ENCODE measurements at regions not wholly inside any gene's neighbourhood (a gene's known extent, or its start where the extent isn't known, plus 50 kb on each side); places are given as distances from the start of the nearest gene placed in this dataset.

DNA sequence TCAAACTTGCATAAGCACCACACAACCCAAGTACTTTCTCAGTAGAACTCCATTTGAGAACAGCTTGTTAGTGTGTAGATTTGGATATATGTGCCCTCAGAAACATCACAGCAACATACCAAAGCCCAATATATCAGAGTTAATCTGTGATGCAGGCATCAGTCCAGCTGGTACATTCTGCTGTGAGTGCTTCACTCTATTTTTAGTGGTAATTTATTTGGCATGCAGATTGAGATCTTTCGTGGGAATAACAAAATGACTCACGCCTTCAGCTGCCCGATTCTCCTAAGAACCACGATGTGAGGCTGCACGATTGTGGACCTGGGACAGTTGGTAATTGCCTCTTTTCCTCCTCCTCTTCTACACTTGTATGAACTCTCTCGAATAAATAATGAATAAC lies 730.7 kb downstream of the SQOR start:
- WGBS, 3 donors = 5 to 9% (median 8%) methylated on average over 6 of the region's 6 CpGs
- intact Hi-C loops (cut with DNase I) = no loop called here
- no peaks in the 10 kb centered on the region for H3K36me3 ChIP-seq
- H3K27me3 ChIP-seq = no peaks in the 10 kb centered on the region
- no peaks in the 10 kb centered on the region for H3K4me1 ChIP-seq (ENCODE audit: insufficient read depth)
- DNase-seq = no peak
- H3K4me3 ChIP-seq = no peak overlapping the region
- TF ChIP-seq CTCF (IDR thresholded peaks at IDR 0.05) (no peak), EP300 (IDR thresholded peaks at IDR 0.05) (no peak), POLR2A (IDR thresholded peaks at IDR 0.05) (no peak)
- H3K27ac ChIP-seq = no peak overlapping the region
- H3K9me3 ChIP-seq = no peaks in the 10 kb centered on the region

DNA sequence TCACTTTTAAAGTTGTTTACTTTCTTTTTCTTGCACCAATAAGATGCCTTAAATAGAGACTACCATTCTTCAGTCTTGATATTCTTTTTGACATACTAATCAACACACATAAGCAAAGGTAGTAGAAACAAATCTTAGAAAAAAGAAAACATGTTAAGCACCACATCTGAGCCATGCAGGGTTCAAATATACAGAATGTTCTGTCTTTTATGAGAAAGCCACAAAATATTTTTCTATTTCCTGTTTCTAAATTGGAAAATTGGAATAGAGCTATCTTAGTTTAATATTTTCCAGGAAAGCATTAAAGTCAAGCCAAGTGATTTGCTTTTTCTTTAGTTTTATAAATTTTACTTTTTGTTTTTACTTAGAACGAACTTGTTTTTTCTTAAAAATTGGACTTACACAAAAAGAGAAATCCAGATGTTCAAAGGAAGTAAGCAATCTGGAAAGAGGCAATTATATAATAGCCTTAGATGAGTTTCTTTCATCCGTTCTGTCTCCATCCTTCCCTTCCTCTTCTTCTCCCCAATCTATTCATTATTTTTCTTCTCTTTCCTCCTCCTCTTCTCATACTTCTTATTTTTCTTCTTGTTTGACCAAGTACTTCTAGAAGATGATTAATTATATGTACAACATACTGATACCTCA lies 731.7 kb downstream of the SQOR start:
- no peak overlapping the region for H3K4me3 ChIP-seq
- no peaks in the 10 kb centered on the region for H3K9me3 ChIP-seq
- intact Hi-C loops (cut with DNase I) = no loop called here

DNA sequence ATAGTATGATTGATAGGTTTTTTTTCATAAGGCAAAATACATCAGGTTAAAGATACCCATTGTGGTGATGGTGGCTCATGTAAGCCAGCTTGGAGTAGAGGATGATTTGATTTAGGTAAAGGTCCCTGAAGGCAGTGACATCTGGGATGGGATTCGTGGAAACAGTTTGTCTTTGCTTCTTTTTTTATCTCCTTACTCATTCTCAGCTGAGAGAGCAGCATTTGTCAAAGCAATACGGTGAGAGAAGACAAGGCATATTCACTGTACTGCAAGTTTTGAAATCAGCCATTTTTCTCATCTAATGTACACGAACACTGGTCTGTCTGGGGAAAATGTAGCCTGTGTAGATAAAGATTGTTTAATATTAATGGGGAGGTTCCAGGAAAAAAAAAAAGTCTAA lies 749.1 kb downstream of the SQOR start:
- Histone ChIP-seq H3K9me3 (no peaks in the 10 kb centered on the region), H3K27ac (no peak overlapping the region), H3K36me3 (no peaks in the 10 kb centered on the region), H3K4me1 (ENCODE audit: insufficient read depth) (no peaks in the 10 kb centered on the region), H3K4me3 (no peak overlapping the region), H3K27me3 (no peaks in the 10 kb centered on the region)
- 65 to 68% (median 67%) methylated on average over 3 of the region's 3 CpGs for WGBS, 3 donors
- DNase-seq = no peak
- intact Hi-C loops (cut with DNase I) = no loop called here
- TF ChIP-seq CTCF (IDR thresholded peaks at IDR 0.05) (no peak), POLR2A (IDR thresholded peaks at IDR 0.05) (no peak), EP300 (IDR thresholded peaks at IDR 0.05) (no peak)

More for the DNA sequence above, 731.7 kb downstream of the SQOR start:
- no peak overlapping the region for H3K27ac ChIP-seq
- DNase-seq = no peak
- TF ChIP-seq POLR2A (IDR thresholded peaks at IDR 0.05) (no peak), CTCF (IDR thresholded peaks at IDR 0.05) (no peak), EP300 (IDR thresholded peaks at IDR 0.05) (no peak)
- no peaks in the 10 kb centered on the region for H3K36me3 ChIP-seq
- WGBS, 3 donors = 5 to 12% (median 8%) methylated on average over 2 of the region's 2 CpGs
- H3K4me1 ChIP-seq (ENCODE audit: insufficient read depth) = no peaks in the 10 kb centered on the region
- H3K27me3 ChIP-seq = no peaks in the 10 kb centered on the region

- Histone ChIP-seq H3K4me3 (no peak overlapping the region), H3K27me3 (no peaks in the 10 kb centered on the region), H3K4me1 (ENCODE audit: insufficient read depth) (no peaks in the 10 kb centered on the region), H3K36me3 (no peaks in the 10 kb centered on the region), H3K9me3 (no peaks in the 10 kb centered on the region), H3K27ac (no peak overlapping the region)
- no peak for TF ChIP-seq CTCF (IDR thresholded peaks at IDR 0.05)
- no peak for TF ChIP-seq POLR2A (IDR thresholded peaks at IDR 0.05)
- no peak for TF ChIP-seq EP300 (IDR thresholded peaks at IDR 0.05)
- intact Hi-C loops (cut with DNase I) = no loop called here
- no peak for DNase-seq
- WGBS, 3 donors = 78 to 89% (median 84%) methylated on average over 1 of the region's 1 CpG
Measured at GRCh38 chr15:46386356-46386755, 751.5 kb downstream of the SQOR start.
